Thyroid gland (tissue), 4 donors: ENCODE measurements at regions not wholly inside any gene's neighbourhood (a gene's known extent, or its start where the extent isn't known, plus 50 kb on each side); places are given as distances from the start of the nearest gene placed in this dataset.
"Not testable (repeated sequence)": the region's sequence is repeated elsewhere in the genome, so short reads cannot be mapped to it uniquely, and the experiment has no call there.

Source experiments
- DNase-seq, 2 donors: peaks; one replicate each; pipeline ENCODE4 v3.0.0-alpha.2; 2019
- H3K27ac ChIP-seq, 3 donors: fragments of 200-600 bp; sonication (generic); 1 replicate in 2 of 3; 2 replicates in 1 of 3; pipeline ENCODE4 v1.5.1; 2016 to 2019; ENCODE audit warnings: mild to moderate bottlenecking in 1 of 3, moderate library complexity in 1 of 3
- H3K27me3 ChIP-seq: fragments of 200-600 bp; sonication (generic); one replicate; pipeline ENCODE4 v1.5.1; 2019
- H3K36me3 ChIP-seq, 2 donors: fragments of 200-600 bp; sonication (generic); one replicate each; pipeline ENCODE4 v1.5.1; 2016 to 2019
- H3K4me1 ChIP-seq, 2 donors: fragments of 200-600 bp; sonication (generic); one replicate each; pipeline ENCODE4 v1.5.1; 2017 to 2019
- H3K4me3 ChIP-seq, 3 donors: fragments of 200-600 bp; sonication (generic); replicated peaks in 1 of 3; 1 replicate in 2 of 3; 2 replicates in 1 of 3; pipeline ENCODE4 v1.5.1; 2016; ENCODE audit warnings: mild to moderate bottlenecking in 1 of 3
- H3K9me3 ChIP-seq: fragments of 200-600 bp; sonication (generic); one replicate; pipeline ENCODE4 v1.5.1; 2017
- POLR2A ChIP-seq, 2 donors: fragments of 450-650 bp; IDR thresholded peaks; one replicate each; pipeline ENCODE4 v1.6.1; 2017; ENCODE audit warnings: antibody characterized with exemption in 2 of 2, mild to moderate bottlenecking in 2 of 2, moderate library complexity in 1 of 2
- WGBS, 2 donors: methylation state at CpG; one replicate each; pipeline ENCODE4 v1.1.5; 2017; 5-methylcytosine and 5-hydroxymethylcytosine counted together
- intact Hi-C: fragments of 100-400 bp; cut with DNase I; formaldehyde crosslinking; loops from one replicate; pipeline ENCODE4 v1.15.1; 2023
- TF ChIP-seq, protein P1 (sequence below), 6 experiments: fragments of 200-600 bp in 3 of 6; fragments of 450-650 bp in 3 of 6; sonication (generic) in 3 of 6; IDR thresholded peaks; one replicate each; pipeline ENCODE4 v1.5.1; 2016 to 2019; ENCODE audit warnings: antibody characterized with exemption in 6 of 6, mild to moderate bottlenecking in 2 of 6, inconsistent platforms in 1 of 6, moderate library complexity in 1 of 6

DNA sequence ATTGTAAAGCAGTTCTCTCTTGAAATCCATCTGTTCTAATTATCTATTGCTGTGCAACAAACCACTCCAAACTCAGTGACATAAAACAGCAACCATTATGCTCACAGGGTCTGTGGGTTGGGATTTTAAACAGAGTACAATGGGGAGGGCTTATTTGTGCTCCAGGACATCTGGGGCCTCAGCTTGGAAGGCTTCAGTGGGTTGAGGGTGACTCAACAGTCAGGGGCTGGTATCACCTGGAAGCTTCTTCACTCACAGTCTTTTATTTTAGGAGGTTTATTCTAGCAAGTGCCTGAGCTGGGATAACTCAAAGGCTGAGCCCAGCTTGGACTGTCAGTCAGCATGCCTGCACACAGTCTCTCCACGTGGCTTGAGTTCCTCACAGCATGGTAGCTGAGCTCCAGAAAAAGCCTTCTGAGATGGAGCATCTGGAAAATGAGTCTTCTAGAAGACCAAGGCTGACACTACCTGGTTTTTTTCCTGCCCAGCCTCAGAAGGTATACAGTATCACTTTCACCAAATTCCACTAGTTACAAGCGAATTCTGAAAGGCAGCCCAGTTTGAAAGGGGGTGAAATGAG is 234.6 kb upstream of the ID4 start:
- TF ChIP-seq, protein P1, sequence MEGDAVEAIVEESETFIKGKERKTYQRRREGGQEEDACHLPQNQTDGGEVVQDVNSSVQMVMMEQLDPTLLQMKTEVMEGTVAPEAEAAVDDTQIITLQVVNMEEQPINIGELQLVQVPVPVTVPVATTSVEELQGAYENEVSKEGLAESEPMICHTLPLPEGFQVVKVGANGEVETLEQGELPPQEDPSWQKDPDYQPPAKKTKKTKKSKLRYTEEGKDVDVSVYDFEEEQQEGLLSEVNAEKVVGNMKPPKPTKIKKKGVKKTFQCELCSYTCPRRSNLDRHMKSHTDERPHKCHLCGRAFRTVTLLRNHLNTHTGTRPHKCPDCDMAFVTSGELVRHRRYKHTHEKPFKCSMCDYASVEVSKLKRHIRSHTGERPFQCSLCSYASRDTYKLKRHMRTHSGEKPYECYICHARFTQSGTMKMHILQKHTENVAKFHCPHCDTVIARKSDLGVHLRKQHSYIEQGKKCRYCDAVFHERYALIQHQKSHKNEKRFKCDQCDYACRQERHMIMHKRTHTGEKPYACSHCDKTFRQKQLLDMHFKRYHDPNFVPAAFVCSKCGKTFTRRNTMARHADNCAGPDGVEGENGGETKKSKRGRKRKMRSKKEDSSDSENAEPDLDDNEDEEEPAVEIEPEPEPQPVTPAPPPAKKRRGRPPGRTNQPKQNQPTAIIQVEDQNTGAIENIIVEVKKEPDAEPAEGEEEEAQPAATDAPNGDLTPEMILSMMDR (IDR thresholded peaks at IDR 0.05) = no peak
- no peak for TF ChIP-seq POLR2A (IDR thresholded peaks at IDR 0.05)
- WGBS, 2 donors = 81 to 92% methylated on average over 2 of the region's 2 CpGs
- intact Hi-C loops = no loop called here

GRCh38 chr6:19603721-19604120 is 233.4 kb upstream of the ID4 start:
- intact Hi-C loops = no loop called here
- DNase-seq = no peak

More for the DNA sequence above, 234.6 kb upstream of the ID4 start:
- H3K9me3 ChIP-seq = no peaks in the 10 kb centered on the region
- no peak overlapping the region for H3K27ac ChIP-seq
- DNase-seq = no peak
- no peaks in the 10 kb centered on the region for H3K4me1 ChIP-seq
- no peak overlapping the region for H3K4me3 ChIP-seq
- H3K27me3 ChIP-seq = no peaks in the 10 kb centered on the region
- H3K36me3 ChIP-seq = no peaks in the 10 kb centered on the region

DNA sequence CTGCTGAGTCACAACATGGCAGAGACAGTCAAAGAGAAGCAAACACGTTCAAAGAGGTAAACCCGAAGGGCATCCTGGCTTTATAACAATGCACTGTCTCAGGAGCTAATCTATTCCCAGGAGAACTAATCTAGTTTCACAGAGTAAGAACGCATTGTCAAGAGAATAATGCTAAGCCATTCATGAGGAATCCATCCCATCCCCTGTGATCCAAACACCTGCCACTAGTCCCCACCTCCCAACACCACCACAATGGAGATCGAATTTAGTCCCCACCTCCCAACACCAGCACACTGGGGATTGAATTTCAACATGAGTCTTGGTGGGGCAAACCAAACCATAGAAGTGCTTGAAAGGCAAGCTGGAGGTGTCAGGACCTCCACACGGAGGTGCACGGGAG is 231.5 kb upstream of the ID4 start:
- Histone ChIP-seq H3K27ac (no peak overlapping the region), H3K9me3 (no peaks in the 10 kb centered on the region), H3K27me3 (no peaks in the 10 kb centered on the region), H3K4me3 (no peak overlapping the region), H3K4me1 (no peaks in the 10 kb centered on the region), H3K36me3 (no peaks in the 10 kb centered on the region)
- no peak for DNase-seq
- TF ChIP-seq POLR2A (IDR thresholded peaks at IDR 0.05) = no peak
- TF ChIP-seq, protein P1 (IDR thresholded peaks at IDR 0.05) = no peak
- WGBS, 2 donors = 93 to 95% methylated on average over 6 of the region's 6 CpGs
- intact Hi-C loops = no loop called here

More at GRCh38 chr6:19603721-19604120, 233.4 kb upstream of the ID4 start:
- H3K27me3 ChIP-seq = no peaks in the 10 kb centered on the region
- no peaks in the 10 kb centered on the region for H3K9me3 ChIP-seq
- no peak overlapping the region for H3K27ac ChIP-seq
- no peaks in the 10 kb centered on the region for H3K36me3 ChIP-seq
- TF ChIP-seq, protein P1 (IDR thresholded peaks at IDR 0.05) = no peak
- TF ChIP-seq POLR2A (IDR thresholded peaks at IDR 0.05) = no peak
- 64 to 87% methylated on average over 1 of the region's 1 CpG for WGBS, 2 donors
- no peak overlapping the region for H3K4me3 ChIP-seq
- no peaks in the 10 kb centered on the region for H3K4me1 ChIP-seq

DNA sequence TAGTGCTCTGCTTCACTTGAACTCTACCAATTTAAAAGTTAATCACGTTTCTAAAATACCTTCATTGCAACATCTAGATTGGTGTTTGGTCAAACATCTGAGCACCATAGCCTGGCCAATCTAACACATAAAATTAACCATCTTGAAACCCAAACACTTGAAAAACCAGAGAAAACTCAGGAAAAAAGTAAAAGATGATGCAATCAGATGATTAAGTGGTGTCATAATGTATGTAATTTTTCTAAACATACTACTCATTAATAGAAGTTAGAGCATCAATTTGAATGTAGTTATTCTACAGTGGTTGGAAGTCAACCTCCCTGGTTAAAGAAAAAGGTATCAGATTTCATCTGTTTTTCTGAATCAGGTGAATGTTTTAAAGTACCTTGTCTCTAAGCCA is 228.6 kb upstream of the ID4 start:
- Histone ChIP-seq H3K4me1 (no peaks in the 10 kb centered on the region), H3K4me3 (no peak overlapping the region), H3K36me3 (no peaks in the 10 kb centered on the region)

GRCh38 chr6:19609972-19610641 is 227.1 kb upstream of the ID4 start:
- 92% methylated on average over 5 of the region's 5 CpGs for WGBS, 2 donors
- DNase-seq = no peak
- no peaks in the 10 kb centered on the region for H3K36me3 ChIP-seq
- no peaks in the 10 kb centered on the region for H3K27me3 ChIP-seq
- H3K9me3 ChIP-seq = no peaks in the 10 kb centered on the region
- no peaks in the 10 kb centered on the region for H3K4me1 ChIP-seq
- TF ChIP-seq POLR2A (IDR thresholded peaks at IDR 0.05) = no peak
- TF ChIP-seq, protein P1 (IDR thresholded peaks at IDR 0.05) = no peak
- no peak overlapping the region for H3K27ac ChIP-seq
- H3K4me3 ChIP-seq = no peak overlapping the region
- intact Hi-C loops = no loop called here

More for the DNA sequence above, 228.6 kb upstream of the ID4 start:
- H3K9me3 ChIP-seq = no peaks in the 10 kb centered on the region
- intact Hi-C loops = no loop called here
- WGBS, 2 donors = 67 to 73% methylated on average over 1 of the region's 1 CpG
- DNase-seq = no peak
- H3K27me3 ChIP-seq = no peaks in the 10 kb centered on the region
- no peak for TF ChIP-seq POLR2A (IDR thresholded peaks at IDR 0.05)
- TF ChIP-seq, protein P1 (IDR thresholded peaks at IDR 0.05) = no peak
- no peak overlapping the region for H3K27ac ChIP-seq

- H3K27me3 ChIP-seq, H3K36me3 ChIP-seq, H3K4me1 ChIP-seq, intact Hi-C loops, DNase-seq, H3K4me3 ChIP-seq, H3K9me3 ChIP-seq, H3K27ac ChIP-seq: not testable (repeated sequence)
- 96 to 97% methylated on average over 26 to 27 of the region's 27 CpGs for WGBS, 2 donors
Measured at GRCh38 chr6:19612672-19613466, 224.3 kb upstream of the ID4 start.
